ENCODE measurements at regions not wholly inside any gene's neighbourhood (a gene's known extent, or its start where the extent isn't known, plus 50 kb on each side); places are given as distances from the start of the nearest gene placed in this dataset.

DNA sequence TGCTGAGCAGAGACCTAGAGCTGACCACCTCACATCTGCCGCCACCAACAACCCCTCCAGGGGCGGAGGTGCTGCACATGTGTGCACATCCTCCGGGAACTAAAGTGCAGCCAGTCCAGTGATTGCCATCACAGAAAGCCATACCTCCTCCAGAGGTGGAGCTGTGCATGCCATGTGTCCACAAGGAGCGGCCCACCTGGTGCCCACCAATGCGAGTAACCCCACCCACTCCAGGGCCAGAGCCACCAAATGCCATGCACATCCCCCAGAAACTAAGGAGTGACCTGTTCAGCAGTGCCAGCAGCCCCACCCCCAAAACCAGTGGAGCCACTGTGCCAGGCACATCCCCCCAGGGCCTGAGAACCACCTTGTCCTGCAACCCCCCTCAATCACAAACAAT is 557.9 kb downstream of the UQCRFS1 start:
- H3K9me3 Mint-ChIP-seq = peaks cover 19% of the 10 kb centered on the region
- no peaks in the 10 kb centered on the region for H3K36me3 Mint-ChIP-seq (ENCODE audit: low read depth)
- no peak for DNase-seq (ENCODE audit: low spot score)
- no peak overlapping the region for H3K4me3 Mint-ChIP-seq (ENCODE audit: low read depth)
- H3K27me3 Mint-ChIP-seq (ENCODE audit: low read depth) = no peaks in the 10 kb centered on the region
- no peaks in the 10 kb centered on the region for H3K4me1 Mint-ChIP-seq (ENCODE audit: low read depth)
- no peak overlapping the region for H3K27ac Mint-ChIP-seq
- intact Hi-C loops (cut with micrococcal nuclease) = no loop called here

GRCh38 chr19:28652765-28653164 is 560.2 kb downstream of the UQCRFS1 start:
- H3K27ac Mint-ChIP-seq = no peak overlapping the region
- no peaks in the 10 kb centered on the region for H3K4me1 Mint-ChIP-seq (ENCODE audit: low read depth)
- no peaks in the 10 kb centered on the region for H3K27me3 Mint-ChIP-seq (ENCODE audit: low read depth)
- peaks cover 7% of the 10 kb centered on the region for H3K9me3 Mint-ChIP-seq
- DNase-seq (ENCODE audit: low spot score) = no peak
- H3K4me3 Mint-ChIP-seq (ENCODE audit: low read depth) = no peak overlapping the region
- intact Hi-C loops (cut with micrococcal nuclease) = no loop called here
- H3K36me3 Mint-ChIP-seq (ENCODE audit: low read depth) = no peaks in the 10 kb centered on the region

DNA sequence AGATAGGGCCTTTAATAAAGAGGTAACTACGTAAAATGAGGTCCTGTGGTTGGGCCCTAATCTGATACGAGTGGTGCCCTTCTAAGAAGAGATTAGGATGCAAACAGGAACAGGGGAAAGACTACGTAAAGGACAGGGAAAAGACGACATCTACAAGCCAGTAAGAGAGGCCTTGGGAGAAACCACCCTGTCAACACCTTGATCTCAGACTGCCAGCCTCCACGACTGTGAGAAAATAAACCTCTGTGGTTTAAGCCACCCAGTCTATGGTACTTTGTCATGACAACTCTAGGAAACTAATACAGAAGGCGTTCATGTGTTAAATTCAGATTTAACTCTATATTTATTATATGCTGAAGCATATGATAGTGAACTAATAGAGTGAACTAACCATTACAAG is 566.3 kb downstream of the UQCRFS1 start:
- H3K27ac Mint-ChIP-seq = no peak overlapping the region
- intact Hi-C loops (cut with micrococcal nuclease) = no loop called here
- no peaks in the 10 kb centered on the region for H3K9me3 Mint-ChIP-seq
- H3K27me3 Mint-ChIP-seq (ENCODE audit: low read depth) = no peaks in the 10 kb centered on the region
- no peaks in the 10 kb centered on the region for H3K4me1 Mint-ChIP-seq (ENCODE audit: low read depth)
- DNase-seq (ENCODE audit: low spot score) = no peak
- no peaks in the 10 kb centered on the region for H3K36me3 Mint-ChIP-seq (ENCODE audit: low read depth)
- no peak overlapping the region for H3K4me3 Mint-ChIP-seq (ENCODE audit: low read depth)

GRCh38 chr19:28644169-28644775 is 568.7 kb downstream of the UQCRFS1 start:
- intact Hi-C loops (cut with micrococcal nuclease) = no loop called here
- H3K4me3 Mint-ChIP-seq (ENCODE audit: low read depth) = no peak overlapping the region
- no peak overlapping the region for H3K27ac Mint-ChIP-seq
- no peaks in the 10 kb centered on the region for H3K36me3 Mint-ChIP-seq (ENCODE audit: low read depth)
- no peaks in the 10 kb centered on the region for H3K27me3 Mint-ChIP-seq (ENCODE audit: low read depth)
- DNase-seq (ENCODE audit: low spot score) = no peak
- no peaks in the 10 kb centered on the region for H3K4me1 Mint-ChIP-seq (ENCODE audit: low read depth)
- H3K9me3 Mint-ChIP-seq = no peaks in the 10 kb centered on the region

GRCh38 chr19:28642787-28643683 is 569.9 kb downstream of the UQCRFS1 start:
- intact Hi-C loops (cut with micrococcal nuclease) = no loop called here
- H3K27me3 Mint-ChIP-seq (ENCODE audit: low read depth) = no peaks in the 10 kb centered on the region
- no peaks in the 10 kb centered on the region for H3K9me3 Mint-ChIP-seq
- H3K27ac Mint-ChIP-seq = no peak overlapping the region
- H3K4me3 Mint-ChIP-seq (ENCODE audit: low read depth) = no peak overlapping the region
- no peak for DNase-seq (ENCODE audit: low spot score)
- no peaks in the 10 kb centered on the region for H3K36me3 Mint-ChIP-seq (ENCODE audit: low read depth)
- no peaks in the 10 kb centered on the region for H3K4me1 Mint-ChIP-seq (ENCODE audit: low read depth)

- no peaks in the 10 kb centered on the region for H3K27me3 Mint-ChIP-seq (ENCODE audit: low read depth)
- intact Hi-C loops (cut with micrococcal nuclease) = no loop called here
- no peaks in the 10 kb centered on the region for H3K36me3 Mint-ChIP-seq (ENCODE audit: low read depth)
- no peaks in the 10 kb centered on the region for H3K9me3 Mint-ChIP-seq
- no peak overlapping the region for H3K27ac Mint-ChIP-seq
- H3K4me3 Mint-ChIP-seq (ENCODE audit: low read depth) = no peak overlapping the region
- no peak for DNase-seq (ENCODE audit: low spot score)
- no peaks in the 10 kb centered on the region for H3K4me1 Mint-ChIP-seq (ENCODE audit: low read depth)
Measured at GRCh38 chr19:28641395-28641794, 571.6 kb downstream of the UQCRFS1 start.

DNA sequence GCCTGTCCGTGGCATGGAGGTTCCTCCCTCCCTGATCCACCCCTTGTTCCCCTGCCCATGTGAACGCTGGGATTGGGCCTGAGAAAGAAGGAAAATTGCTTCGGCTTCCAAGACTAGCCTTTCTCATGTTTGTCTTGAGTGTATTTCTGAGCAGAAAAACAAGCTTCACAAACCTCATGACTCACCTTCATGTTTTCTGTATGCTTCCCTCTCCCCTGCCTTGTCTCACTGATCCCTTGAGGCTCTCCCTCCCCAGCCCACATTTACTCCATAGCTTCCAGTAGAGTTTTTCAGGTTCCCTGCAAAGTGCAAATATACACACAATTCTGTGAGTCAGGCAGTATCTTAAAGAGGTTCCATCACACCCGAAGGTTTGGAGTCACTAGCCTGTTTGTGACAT is 572.4 kb downstream of the UQCRFS1 start:
- H3K27ac Mint-ChIP-seq = no peak overlapping the region
- H3K4me1 Mint-ChIP-seq (ENCODE audit: low read depth) = no peaks in the 10 kb centered on the region
- H3K27me3 Mint-ChIP-seq (ENCODE audit: low read depth) = no peaks in the 10 kb centered on the region
- no peak overlapping the region for H3K4me3 Mint-ChIP-seq (ENCODE audit: low read depth)
- no peaks in the 10 kb centered on the region for H3K9me3 Mint-ChIP-seq
- H3K36me3 Mint-ChIP-seq (ENCODE audit: low read depth) = no peaks in the 10 kb centered on the region
- DNase-seq (ENCODE audit: low spot score) = no peak
- intact Hi-C loops (cut with micrococcal nuclease) = no loop called here

DNA sequence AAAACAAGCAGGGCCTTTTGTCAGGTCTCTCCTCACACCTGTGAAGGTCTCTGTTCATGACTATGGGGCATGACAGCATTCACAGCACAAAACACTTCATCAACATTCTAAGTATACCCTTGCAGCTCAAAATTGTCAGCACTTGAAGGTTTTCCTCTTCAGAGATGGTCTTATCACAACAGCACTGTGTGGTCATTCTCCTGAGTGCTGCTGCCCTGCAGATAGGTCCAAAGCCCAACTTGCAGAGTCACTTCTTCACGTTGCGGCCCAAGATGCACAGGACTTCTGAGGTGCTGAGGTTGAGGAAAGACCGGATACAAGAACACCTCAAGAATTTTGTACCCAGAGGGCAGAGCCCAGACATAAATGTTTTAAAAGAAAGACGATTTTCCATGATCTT is 574.5 kb downstream of the UQCRFS1 start:
- no peaks in the 10 kb centered on the region for H3K4me1 Mint-ChIP-seq (ENCODE audit: low read depth)
- H3K27ac Mint-ChIP-seq = no peak overlapping the region
- H3K27me3 Mint-ChIP-seq (ENCODE audit: low read depth) = no peaks in the 10 kb centered on the region
- no peaks in the 10 kb centered on the region for H3K36me3 Mint-ChIP-seq (ENCODE audit: low read depth)
- no peak for DNase-seq (ENCODE audit: low spot score)
- H3K4me3 Mint-ChIP-seq (ENCODE audit: low read depth) = no peak overlapping the region
- intact Hi-C loops (cut with micrococcal nuclease) = no loop called here
- H3K9me3 Mint-ChIP-seq = no peaks in the 10 kb centered on the region

DNA sequence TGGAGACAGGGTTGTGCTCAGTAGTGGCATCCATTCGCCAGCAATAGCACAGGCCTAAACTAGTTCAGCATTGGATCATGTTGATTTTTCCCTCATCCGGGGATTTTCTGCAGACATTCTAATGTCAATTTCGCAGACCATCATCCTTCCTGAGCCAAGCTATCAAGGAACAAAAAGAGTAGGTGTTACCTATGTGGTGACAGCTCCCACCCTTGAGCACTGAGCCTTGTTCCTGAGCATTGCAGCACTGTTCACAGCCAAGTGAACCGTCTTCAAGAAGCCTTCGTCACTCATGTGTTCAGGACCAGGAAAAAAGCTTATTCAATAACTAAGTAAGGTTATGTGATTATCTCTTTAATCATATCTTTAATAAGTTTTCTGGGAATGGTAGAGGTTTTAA is 576.2 kb downstream of the UQCRFS1 start:
- no peaks in the 10 kb centered on the region for H3K27me3 Mint-ChIP-seq (ENCODE audit: low read depth)
- H3K27ac Mint-ChIP-seq = no peak overlapping the region
- no peak for DNase-seq (ENCODE audit: low spot score)
- no peaks in the 10 kb centered on the region for H3K36me3 Mint-ChIP-seq (ENCODE audit: low read depth)
- no peaks in the 10 kb centered on the region for H3K4me1 Mint-ChIP-seq (ENCODE audit: low read depth)
- H3K9me3 Mint-ChIP-seq = no peaks in the 10 kb centered on the region
- no peak overlapping the region for H3K4me3 Mint-ChIP-seq (ENCODE audit: low read depth)
- intact Hi-C loops (cut with micrococcal nuclease) = no loop called here

DNA sequence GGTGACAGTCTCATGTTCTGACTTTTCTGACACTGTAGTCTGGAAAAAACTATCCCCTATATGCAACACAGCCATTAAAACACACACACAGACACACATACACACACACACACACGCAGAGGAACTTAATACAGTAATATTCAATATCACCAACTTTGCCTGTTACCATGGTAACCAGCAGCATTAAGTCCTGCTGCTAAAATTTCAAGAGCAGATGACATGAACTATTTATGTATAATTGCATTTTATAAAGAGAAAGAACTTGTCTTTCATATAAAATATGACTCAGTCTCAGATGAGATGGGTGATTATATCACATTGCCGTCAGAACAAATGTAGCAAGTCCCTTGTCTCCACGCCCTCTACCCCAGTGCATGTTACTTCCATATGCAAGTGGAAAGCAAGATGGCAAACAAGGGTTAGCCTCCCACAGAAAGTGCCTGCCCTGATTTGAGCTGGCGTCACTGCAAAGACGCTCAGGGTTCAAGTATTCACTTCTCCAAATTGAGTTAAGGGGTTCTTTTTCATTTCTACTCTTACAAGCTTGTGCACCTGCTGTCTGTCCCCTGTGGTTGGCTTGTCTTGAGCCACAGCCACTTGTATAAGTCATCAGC is 576.8 kb downstream of the UQCRFS1 start:
- no peak overlapping the region for H3K4me3 Mint-ChIP-seq (ENCODE audit: low read depth)
- no peaks in the 10 kb centered on the region for H3K4me1 Mint-ChIP-seq (ENCODE audit: low read depth)
- no peak overlapping the region for H3K27ac Mint-ChIP-seq
- no peak for DNase-seq (ENCODE audit: low spot score)
- no peaks in the 10 kb centered on the region for H3K9me3 Mint-ChIP-seq
- intact Hi-C loops (cut with micrococcal nuclease) = no loop called here
- no peaks in the 10 kb centered on the region for H3K27me3 Mint-ChIP-seq (ENCODE audit: low read depth)
- H3K36me3 Mint-ChIP-seq (ENCODE audit: low read depth) = no peaks in the 10 kb centered on the region

DNA sequence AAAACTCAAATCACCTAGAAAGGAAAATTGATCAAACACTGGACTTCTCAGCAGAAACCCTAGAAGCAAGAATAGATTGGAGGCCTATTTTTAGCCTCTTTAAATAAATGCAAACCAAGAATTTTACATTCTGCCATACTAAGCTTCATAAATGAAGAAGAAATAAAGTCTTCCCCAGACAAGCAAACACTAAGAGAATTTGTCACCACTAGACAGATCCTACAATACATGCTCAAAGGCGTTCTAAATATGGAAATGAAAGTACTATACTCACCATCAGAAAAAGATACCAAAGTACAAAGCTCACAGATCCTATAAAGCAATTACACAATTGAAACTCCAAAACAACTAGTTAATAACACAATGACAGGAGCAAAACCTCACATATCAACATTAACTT is 578.1 kb downstream of the UQCRFS1 start:
- Mint-ChIP-seq H3K9me3 (no peaks in the 10 kb centered on the region), H3K4me3 (ENCODE audit: low read depth) (no peak overlapping the region), H3K27ac (no peak overlapping the region), H3K27me3 (ENCODE audit: low read depth) (no peaks in the 10 kb centered on the region), H3K36me3 (ENCODE audit: low read depth) (no peaks in the 10 kb centered on the region), H3K4me1 (ENCODE audit: low read depth) (no peaks in the 10 kb centered on the region)
- intact Hi-C loops (cut with micrococcal nuclease) = no loop called here
- DNase-seq (ENCODE audit: low spot score) = no peak

DNA sequence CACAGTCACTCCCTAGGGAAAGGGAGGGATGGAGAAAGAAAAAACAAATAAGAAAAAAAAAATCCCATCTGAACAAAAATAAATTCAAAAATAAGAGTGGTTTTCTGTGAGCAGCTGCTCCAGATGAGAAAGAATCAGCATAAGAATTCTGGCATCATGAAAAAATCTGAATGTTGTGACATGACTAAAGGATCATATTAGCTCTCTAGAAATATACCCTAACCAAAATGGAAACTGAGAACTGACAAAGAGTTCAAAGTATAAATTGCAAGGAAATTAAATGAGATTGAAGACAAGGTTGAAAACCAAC is 579.0 kb downstream of the UQCRFS1 start:
- intact Hi-C loops (cut with micrococcal nuclease) = no loop called here
- Mint-ChIP-seq H3K9me3 (no peaks in the 10 kb centered on the region), H3K27ac (no peak overlapping the region), H3K4me3 (ENCODE audit: low read depth) (no peak overlapping the region), H3K27me3 (ENCODE audit: low read depth) (no peaks in the 10 kb centered on the region), H3K36me3 (ENCODE audit: low read depth) (no peaks in the 10 kb centered on the region), H3K4me1 (ENCODE audit: low read depth) (no peaks in the 10 kb centered on the region)
- no peak for DNase-seq (ENCODE audit: low spot score)

- no peaks in the 10 kb centered on the region for H3K9me3 Mint-ChIP-seq
- intact Hi-C loops (cut with micrococcal nuclease) = loop anchor here (1.0 kb wide), 1 partner anchor 167 kb away; no protein-coding TSS in a partner anchor
- no peaks in the 10 kb centered on the region for H3K4me1 Mint-ChIP-seq (ENCODE audit: low read depth)
- H3K36me3 Mint-ChIP-seq (ENCODE audit: low read depth) = no peaks in the 10 kb centered on the region
- H3K27ac Mint-ChIP-seq = no peak overlapping the region
- no peaks in the 10 kb centered on the region for H3K27me3 Mint-ChIP-seq (ENCODE audit: low read depth)
- H3K4me3 Mint-ChIP-seq (ENCODE audit: low read depth) = no peak overlapping the region
- peak; percentile 19 for DNase-seq (ENCODE audit: low spot score)
Measured at GRCh38 chr19:28633319-28634018, 579.5 kb downstream of the UQCRFS1 start.
